ENCODE measurements at regions not wholly inside any gene's neighbourhood (a gene's known extent, or its start where the extent isn't known, plus 50 kb on each side); places are given as distances from the start of the nearest gene placed in this dataset.

GRCh38 chr7:116351966-116352365 is 141.6 kb downstream of the TES start:
- intact Hi-C loops (cut with DNase I): no loop called here

GRCh38 chr7:116353647-116354046 is 143.3 kb downstream of the TES start:
- peak; percentile 67 to 78 (median 72) for ATAC-seq

More at GRCh38 chr7:116351966-116352365, 141.6 kb downstream of the TES start:
- Histone ChIP-seq H3K9me3 (no peaks in the 10 kb centered on the region), H3K27ac (no peak overlapping the region), H3K36me3 (no peaks in the 10 kb centered on the region), H3K4me1 (peaks cover 0 to 39% (median 21%) of the 10 kb centered on the region in 4 donors), H3K27me3 (no peaks in the 10 kb centered on the region), H3K4me3 (no peak overlapping the region)
- TF ChIP-seq POLR2A (IDR thresholded peaks at IDR 0.05) (no peak), CTCF (IDR thresholded peaks at IDR 0.05) (no peak)
- WGBS (ENCODE audit: insufficient coverage, low coverage, low lambda C conversion rate, missing lambda C conversion rate): 89% methylated on average over 6 of the region's 6 CpGs
- ATAC-seq (no peak), DNase-seq (no peak)

GRCh38 chr7:116354171-116354545 is 143.8 kb downstream of the TES start:
- no peaks in the 10 kb centered on the region for H3K36me3 ChIP-seq
- peaks cover 0 to 40% (median 22%) of the 10 kb centered on the region in 4 donors for H3K4me1 ChIP-seq
- intact Hi-C loops (cut with DNase I): no loop called here
- H3K27me3 ChIP-seq: no peaks in the 10 kb centered on the region
- no peaks in the 10 kb centered on the region for H3K9me3 ChIP-seq
- WGBS (ENCODE audit: insufficient coverage, low coverage, low lambda C conversion rate, missing lambda C conversion rate): 50% methylated on average over 6 of the region's 6 CpGs
- DNase-seq (peak in 1 of 3 donors; percentile 60), ATAC-seq (peak; percentile 24 to 33 (median 30))
- peak overlapping the region; percentile 44 to 69 (median 68) for H3K27ac ChIP-seq
- no peak overlapping the region for H3K4me3 ChIP-seq
- TF ChIP-seq CTCF (IDR thresholded peaks at IDR 0.05): no peak
- TF ChIP-seq POLR2A (IDR thresholded peaks at IDR 0.05): no peak

More at GRCh38 chr7:116353647-116354046, 143.3 kb downstream of the TES start:
- Histone ChIP-seq H3K27ac (peak overlapping the region; percentile 44 to 69 (median 68)), H3K36me3 (no peaks in the 10 kb centered on the region), H3K9me3 (no peaks in the 10 kb centered on the region), H3K27me3 (no peaks in the 10 kb centered on the region), H3K4me3 (no peak overlapping the region), H3K4me1 (peaks cover 0 to 40% (median 22%) of the 10 kb centered on the region in 4 donors)
- intact Hi-C loops (cut with DNase I): no loop called here
- WGBS (ENCODE audit: insufficient coverage, low coverage, low lambda C conversion rate, missing lambda C conversion rate): 43% methylated on average over 2 of the region's 2 CpGs
- DNase-seq: peak; percentile 81 to 82 (median 82)
- TF ChIP-seq POLR2A (IDR thresholded peaks at IDR 0.05) (no peak), CTCF (IDR thresholded peaks at IDR 0.05) (no peak)

GRCh38 chr7:116354546-116355423 is 144.4 kb downstream of the TES start:
- no peak overlapping the region for H3K4me3 ChIP-seq
- intact Hi-C loops (cut with DNase I): no loop called here
- 4% methylated on average over 10 of the region's 10 CpGs for WGBS (ENCODE audit: insufficient coverage, low coverage, low lambda C conversion rate, missing lambda C conversion rate)

More at GRCh38 chr7:116354546-116355423, 144.4 kb downstream of the TES start:
- Histone ChIP-seq H3K36me3 (no peaks in the 10 kb centered on the region), H3K27me3 (no peaks in the 10 kb centered on the region), H3K9me3 (no peaks in the 10 kb centered on the region), H3K27ac (peak overlapping the region; percentile 44 to 69 (median 68)), H3K4me1 (peaks cover 0 to 40% (median 22%) of the 10 kb centered on the region in 4 donors)
- ATAC-seq: peak; percentile 77 to 82 (median 80)
- peak; percentile 60 to 69 (median 61) for DNase-seq
- TF ChIP-seq CTCF (IDR thresholded peaks at IDR 0.05) (no peak), POLR2A (IDR thresholded peaks at IDR 0.05) (no peak)
